ENCODE measurements at regions not wholly inside any gene's neighbourhood (a gene's known extent, or its start where the extent isn't known, plus 50 kb on each side); places are given as distances from the start of the nearest gene placed in this dataset.

DNA sequence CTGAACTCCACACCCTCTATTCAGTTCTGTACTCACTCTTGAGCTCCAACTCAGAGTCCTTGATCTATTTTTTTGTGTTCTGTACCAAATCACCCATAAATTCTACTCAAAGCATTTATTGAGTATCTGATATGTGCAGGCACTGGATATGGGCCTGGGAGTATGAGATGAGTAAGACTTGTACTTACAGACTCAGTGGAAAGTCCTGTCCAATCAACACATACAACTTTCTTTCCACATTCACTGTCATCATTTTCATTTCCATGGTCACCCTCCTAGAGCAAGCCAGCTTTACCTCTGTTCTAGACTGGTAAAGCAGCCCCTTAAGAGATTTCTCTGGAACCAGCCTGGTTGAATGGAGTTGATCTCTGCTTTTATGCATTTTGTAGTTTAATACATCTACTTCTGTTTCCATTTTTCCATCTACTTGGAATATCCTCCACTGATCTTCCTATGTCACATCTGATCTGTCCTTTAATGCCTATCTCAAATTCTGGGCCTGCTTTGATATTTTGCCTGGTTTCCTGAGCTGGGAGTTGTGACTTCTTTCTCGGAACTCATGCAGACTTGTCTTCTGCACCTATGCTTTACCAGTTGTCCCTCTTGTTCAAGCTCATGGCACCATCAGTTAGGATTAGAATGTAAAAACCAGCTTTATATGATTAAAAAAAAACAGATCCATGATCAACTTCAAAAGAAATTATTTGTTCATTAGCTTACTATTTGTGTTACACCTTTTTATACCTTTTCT is 96.9 kb upstream of the GLS start:
- H3K4me3 ChIP-seq (ENCODE audit: low read depth, low read length) = no peak overlapping the region
- TF ChIP-seq, protein P1, sequence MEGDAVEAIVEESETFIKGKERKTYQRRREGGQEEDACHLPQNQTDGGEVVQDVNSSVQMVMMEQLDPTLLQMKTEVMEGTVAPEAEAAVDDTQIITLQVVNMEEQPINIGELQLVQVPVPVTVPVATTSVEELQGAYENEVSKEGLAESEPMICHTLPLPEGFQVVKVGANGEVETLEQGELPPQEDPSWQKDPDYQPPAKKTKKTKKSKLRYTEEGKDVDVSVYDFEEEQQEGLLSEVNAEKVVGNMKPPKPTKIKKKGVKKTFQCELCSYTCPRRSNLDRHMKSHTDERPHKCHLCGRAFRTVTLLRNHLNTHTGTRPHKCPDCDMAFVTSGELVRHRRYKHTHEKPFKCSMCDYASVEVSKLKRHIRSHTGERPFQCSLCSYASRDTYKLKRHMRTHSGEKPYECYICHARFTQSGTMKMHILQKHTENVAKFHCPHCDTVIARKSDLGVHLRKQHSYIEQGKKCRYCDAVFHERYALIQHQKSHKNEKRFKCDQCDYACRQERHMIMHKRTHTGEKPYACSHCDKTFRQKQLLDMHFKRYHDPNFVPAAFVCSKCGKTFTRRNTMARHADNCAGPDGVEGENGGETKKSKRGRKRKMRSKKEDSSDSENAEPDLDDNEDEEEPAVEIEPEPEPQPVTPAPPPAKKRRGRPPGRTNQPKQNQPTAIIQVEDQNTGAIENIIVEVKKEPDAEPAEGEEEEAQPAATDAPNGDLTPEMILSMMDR (IDR thresholded peaks at IDR 0.05; ENCODE audit: insufficient read depth, low read length, missing control alignments) = no peak
- CTCF ChIA-PET = interaction anchor here (0.8 to 5.2 kb wide), 14 partner anchors 7 to 371 kb away, joined by 3 to 37 read pairs (median 6); no protein-coding TSS in a partner anchor
- no peak for DNase-seq (ENCODE audit: low read depth, low spot score)
- POLR2A ChIA-PET = no interaction called here

DNA sequence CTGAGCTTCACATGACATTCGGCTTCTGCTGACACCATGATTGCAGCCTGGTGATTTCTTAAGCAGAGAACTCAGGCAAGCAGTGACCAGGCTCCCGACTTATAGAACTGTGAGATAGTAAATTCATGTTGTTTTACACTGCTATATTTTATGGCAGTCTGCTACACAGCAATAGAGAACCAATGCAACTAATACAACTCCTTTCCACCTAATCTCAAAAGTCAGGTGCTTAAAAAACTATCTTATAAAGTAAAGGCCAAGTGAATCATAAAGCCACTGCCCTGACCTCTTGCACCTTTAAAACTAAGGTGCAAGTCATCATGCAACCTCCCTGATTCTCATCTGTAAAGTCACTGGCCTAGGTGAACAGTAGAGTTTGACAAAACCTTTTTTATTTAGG is 95.3 kb upstream of the GLS start:
- ChIA-PET POLR2A (no interaction called here), CTCF (interaction anchor here (0.6 to 5.0 kb wide), 5 partner anchors 9 to 717 kb away, joined by 3 to 37 read pairs (median 7); no protein-coding TSS in a partner anchor)
- DNase-seq (ENCODE audit: low read depth, low spot score) = no peak
- TF ChIP-seq, protein P1 (IDR thresholded peaks at IDR 0.05; ENCODE audit: insufficient read depth, low read length, missing control alignments) = no peak
- no peak overlapping the region for H3K4me3 ChIP-seq (ENCODE audit: low read depth, low read length)

DNA sequence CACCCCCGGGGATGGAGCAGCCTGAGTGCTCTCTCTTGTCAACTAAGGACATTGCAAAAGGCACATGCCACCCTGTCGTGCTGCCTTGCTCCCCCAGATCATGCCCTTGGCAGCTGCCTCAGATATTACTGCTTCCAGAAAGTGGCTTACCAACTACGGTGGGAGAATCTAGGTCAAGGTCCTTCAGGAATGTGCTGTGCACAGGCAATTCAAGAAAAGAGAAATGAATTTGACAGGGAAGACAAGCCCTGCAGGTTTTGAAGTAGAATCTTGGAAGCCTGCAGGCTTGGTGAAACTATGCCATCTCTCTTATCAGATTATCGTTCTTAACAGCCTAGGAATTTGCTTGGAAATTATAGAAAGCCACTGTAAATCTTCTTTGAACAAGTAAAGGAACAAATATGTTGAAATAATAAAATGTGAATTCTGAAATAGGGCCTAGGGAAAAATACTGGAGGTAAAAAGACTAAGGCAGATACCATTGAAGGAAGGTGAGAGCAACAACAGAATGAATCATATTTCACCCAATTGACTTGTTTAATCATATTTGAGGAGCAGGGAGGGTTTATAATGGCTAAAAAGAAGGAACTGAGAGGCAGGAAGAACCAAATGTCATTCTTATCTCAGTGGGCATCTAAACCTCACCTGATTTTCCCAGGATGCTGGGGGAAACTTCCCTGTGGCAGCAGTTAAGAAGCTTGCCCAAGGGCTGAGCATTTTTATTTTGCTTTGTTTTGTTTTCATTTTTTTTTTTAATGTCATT is 94.0 kb upstream of the GLS start:
- no peak overlapping the region for H3K4me3 ChIP-seq (ENCODE audit: low read depth, low read length)
- TF ChIP-seq, protein P1 (IDR thresholded peaks at IDR 0.05; ENCODE audit: insufficient read depth, low read length, missing control alignments) = no peak
- POLR2A ChIA-PET = no interaction called here
- CTCF ChIA-PET = interaction anchor here (0.6 kb wide), 1 partner anchor 133 kb away, joined by 3 read pairs; no protein-coding TSS in a partner anchor
- no peak for DNase-seq (ENCODE audit: low read depth, low spot score)

DNA sequence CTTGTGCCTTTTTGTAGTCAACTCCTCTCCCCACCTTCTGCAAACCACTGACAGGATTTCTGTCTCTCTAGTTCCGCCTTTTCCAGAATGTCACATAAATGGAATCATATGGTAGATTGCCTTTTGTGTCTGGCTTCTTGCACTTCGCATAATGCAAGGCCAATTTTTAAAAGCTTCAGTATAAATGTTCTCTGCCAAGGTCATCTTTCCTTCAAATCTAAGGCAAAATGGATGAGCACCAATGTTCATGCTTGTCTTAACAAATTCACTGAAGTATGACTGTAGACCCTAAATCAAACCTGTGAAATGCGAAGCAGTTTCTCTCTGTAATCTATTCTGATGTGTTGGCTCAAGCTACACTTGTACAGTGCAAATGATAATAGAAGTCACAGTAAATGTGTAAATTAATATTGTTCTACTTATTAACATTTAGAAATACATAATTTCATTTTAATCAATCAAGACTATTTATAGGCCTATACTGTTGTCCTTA is 92.8 kb upstream of the GLS start:
- H3K4me3 ChIP-seq (ENCODE audit: low read depth, low read length) = no peak overlapping the region
- ChIA-PET CTCF (interaction anchor here (1.2 kb wide), 1 partner anchor 63 kb away, joined by 3 read pairs; no protein-coding TSS in a partner anchor), POLR2A (no interaction called here)
- no peak for DNase-seq (ENCODE audit: low read depth, low spot score)
- TF ChIP-seq, protein P1 (IDR thresholded peaks at IDR 0.05; ENCODE audit: insufficient read depth, low read length, missing control alignments) = no peak

DNA sequence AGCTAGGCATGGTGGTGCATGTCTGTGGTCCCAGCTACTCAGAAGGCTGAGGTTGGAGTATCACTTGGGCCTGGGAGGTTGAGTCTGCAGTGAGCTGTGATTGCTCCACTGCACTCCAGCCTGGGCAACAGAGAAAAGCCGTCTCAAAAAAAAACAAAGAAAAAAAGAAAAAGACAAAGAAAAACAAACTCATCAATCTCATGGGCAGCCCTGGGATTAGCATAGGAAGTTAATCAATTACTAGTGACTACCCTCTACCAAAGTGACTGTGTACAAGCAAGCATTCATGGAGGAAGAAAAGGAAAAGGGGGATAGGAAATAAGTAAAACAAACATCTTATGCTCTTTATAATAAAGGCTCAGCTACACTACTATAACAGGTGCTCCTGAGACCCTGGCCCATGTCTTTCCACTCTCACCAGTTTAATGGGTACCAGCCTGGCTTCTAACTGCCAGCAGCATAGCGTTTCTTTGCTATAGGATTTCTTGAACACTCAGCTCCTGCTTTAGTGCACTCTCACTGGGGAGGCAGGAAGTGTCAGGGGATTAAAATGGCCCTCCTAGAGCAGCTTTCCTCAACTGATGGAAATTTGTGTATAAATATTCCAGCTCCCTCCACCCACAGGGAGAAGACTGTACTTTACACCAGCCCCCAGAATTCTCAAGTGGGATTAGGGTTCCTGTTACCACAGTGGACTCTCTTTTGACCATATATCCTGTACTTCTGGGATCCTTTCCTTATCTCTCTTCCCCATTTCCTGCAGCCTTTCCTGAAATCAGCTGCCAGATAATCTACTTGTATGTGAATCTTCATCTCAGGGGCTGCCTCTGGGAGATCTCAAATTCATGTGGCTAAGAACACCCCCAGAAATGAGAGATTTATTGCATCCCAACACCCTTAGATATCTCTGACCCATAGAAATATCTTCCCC is 91.3 kb upstream of the GLS start:
- CTCF ChIA-PET = interaction anchor here (0.7 to 4.7 kb wide), 4 partner anchors 8 to 61 kb away, joined by 3 to 32 read pairs (median 3); no protein-coding TSS in a partner anchor
- no peak overlapping the region for H3K4me3 ChIP-seq (ENCODE audit: low read depth, low read length)

More for the DNA sequence above, 91.3 kb upstream of the GLS start:
- POLR2A ChIA-PET = no interaction called here
- no peak for DNase-seq (ENCODE audit: low read depth, low spot score)
- TF ChIP-seq, protein P1 (IDR thresholded peaks at IDR 0.05; ENCODE audit: insufficient read depth, low read length, missing control alignments) = no peak

Measured in AG04449 (cell line).